Neural crest cell (in vitro differentiated cells): ENCODE measurements at regions not wholly inside any gene's neighbourhood (a gene's known extent, or its start where the extent isn't known, plus 50 kb on each side); places are given as distances from the start of the nearest gene placed in this dataset.

Experiments used
- DNase-seq: peaks from one replicate; pipeline ENCODE4 v3.0.0; 2021; ENCODE audit warnings: low read depth, mixed read lengths, low spot score
- H3K27ac Mint-ChIP-seq: one replicate; pipeline ENCODE4 v1.8.0; 2021; ENCODE audit warnings: mild to moderate bottlenecking, mixed read lengths; ENCODE audit not compliant: unreplicated experiment
- H3K27me3 Mint-ChIP-seq: 2 replicates; pipeline ENCODE4 v1.8.0; 2021; ENCODE audit warnings: low read depth, mild to moderate bottlenecking, mixed read lengths
- H3K36me3 Mint-ChIP-seq: 2 replicates; pipeline ENCODE4 v1.8.0; 2021; ENCODE audit warnings: low read depth, mild to moderate bottlenecking, mixed read lengths
- H3K4me1 Mint-ChIP-seq: 2 replicates; pipeline ENCODE4 v1.8.0; 2021; ENCODE audit warnings: mixed read lengths
- H3K4me3 Mint-ChIP-seq: one replicate; pipeline ENCODE4 v1.8.0; 2021; ENCODE audit warnings: mild to moderate bottlenecking, mixed read lengths
- H3K9me3 Mint-ChIP-seq: 2 replicates; pipeline ENCODE4 v1.8.0; 2021; ENCODE audit warnings: mixed read lengths
- TF ChIP-seq, protein P1 (sequence below): fragments of 200-600 bp; sonication (generic); conservative IDR thresholded peaks from 2 replicates; pipeline ENCODE4 v1.5.0; 2021; ENCODE audit warnings: antibody characterized with exemption, mild to moderate bottlenecking

DNA sequence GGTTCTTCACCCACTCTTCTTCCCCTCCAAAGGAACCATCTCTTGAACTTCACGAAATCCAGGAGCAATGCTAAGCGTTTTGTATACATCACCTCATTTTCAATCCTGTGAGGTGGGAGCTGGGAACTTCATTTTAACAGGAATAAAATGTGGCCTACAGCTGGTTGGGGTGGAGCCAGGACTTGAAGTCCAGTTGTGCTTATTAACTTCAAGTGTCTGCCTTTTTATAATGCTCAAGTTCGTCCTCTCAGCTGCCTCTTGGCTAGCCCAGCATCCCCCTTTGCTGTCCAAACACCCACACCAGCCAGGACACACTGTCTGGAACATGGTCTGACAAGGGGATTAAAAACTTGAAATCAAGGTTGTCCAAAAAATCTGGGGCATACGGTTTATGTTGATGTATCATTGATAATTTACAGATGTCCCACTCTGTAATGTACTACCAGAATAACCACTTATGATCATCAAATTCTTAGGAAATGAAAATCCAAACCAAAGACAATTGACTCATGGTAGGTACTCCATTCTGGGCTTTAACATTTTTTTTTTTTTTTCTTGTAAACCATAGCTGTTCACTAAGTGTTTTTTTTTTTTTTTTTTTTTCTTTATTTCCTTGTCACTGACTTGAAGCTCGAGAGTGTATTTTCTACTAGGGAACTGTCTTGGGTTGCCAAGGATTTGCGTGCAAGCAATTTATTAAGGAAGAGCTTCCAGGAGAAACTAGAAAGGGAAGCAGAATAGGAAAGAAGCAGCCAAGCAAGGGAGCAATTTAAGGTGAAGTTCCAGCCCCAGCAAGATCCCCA, 252.3 kb downstream of the EFCAB11 start:
- TF ChIP-seq, protein P1, sequence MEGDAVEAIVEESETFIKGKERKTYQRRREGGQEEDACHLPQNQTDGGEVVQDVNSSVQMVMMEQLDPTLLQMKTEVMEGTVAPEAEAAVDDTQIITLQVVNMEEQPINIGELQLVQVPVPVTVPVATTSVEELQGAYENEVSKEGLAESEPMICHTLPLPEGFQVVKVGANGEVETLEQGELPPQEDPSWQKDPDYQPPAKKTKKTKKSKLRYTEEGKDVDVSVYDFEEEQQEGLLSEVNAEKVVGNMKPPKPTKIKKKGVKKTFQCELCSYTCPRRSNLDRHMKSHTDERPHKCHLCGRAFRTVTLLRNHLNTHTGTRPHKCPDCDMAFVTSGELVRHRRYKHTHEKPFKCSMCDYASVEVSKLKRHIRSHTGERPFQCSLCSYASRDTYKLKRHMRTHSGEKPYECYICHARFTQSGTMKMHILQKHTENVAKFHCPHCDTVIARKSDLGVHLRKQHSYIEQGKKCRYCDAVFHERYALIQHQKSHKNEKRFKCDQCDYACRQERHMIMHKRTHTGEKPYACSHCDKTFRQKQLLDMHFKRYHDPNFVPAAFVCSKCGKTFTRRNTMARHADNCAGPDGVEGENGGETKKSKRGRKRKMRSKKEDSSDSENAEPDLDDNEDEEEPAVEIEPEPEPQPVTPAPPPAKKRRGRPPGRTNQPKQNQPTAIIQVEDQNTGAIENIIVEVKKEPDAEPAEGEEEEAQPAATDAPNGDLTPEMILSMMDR = no peak
- Mint-ChIP-seq H3K36me3 (no peaks in the 10 kb centered on the region), H3K4me3 (peak overlapping the region; percentile 66), H3K27me3 (no peaks in the 10 kb centered on the region), H3K4me1 (peaks cover 16% of the 10 kb centered on the region), H3K27ac (peak overlapping the region; percentile 29), H3K9me3 (peaks cover 5% of the 10 kb centered on the region)
- DNase-seq = no peak

DNA sequence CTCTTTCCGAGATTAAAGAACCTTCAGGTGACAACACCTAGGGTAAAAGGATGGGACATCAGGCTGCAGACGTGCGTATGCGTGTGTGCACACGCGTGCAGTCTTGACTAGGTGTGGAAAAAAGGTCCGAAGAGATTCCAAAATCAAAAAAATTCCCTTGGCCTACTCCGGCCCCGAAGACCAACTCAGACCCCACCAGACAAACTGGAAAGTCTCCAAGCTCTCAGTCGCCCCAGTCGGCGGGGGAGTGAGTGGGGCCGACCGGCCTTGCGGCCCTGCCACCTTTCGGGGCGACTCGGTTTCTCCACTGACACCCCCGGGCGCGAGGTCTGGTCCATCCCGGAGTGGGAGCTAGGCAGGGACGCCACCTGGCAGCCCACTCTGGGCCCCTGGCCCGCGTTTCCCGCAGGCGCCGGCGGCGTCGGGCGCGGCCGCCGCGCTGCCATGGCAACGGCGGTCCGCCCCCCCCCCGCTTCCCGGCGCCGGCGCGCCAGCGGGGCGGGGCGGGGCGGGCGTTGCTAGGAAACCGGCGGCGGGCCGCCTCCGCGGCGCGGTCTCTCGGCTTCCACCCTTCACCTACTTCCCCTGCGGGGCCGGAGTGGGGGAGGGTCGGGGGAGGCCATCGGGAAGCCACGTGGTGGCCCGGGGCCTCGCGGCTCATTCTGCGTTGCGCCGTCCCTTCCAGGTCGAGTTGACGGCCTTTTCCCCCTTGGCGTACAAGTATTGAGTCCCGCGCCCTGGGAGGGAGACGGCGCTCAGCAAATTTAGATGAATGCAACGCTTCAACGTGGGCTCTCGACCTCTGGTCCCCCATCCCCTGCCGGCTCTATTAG, 253.1 kb downstream of the EFCAB11 start:
- DNase-seq = peak; percentile 74
- Mint-ChIP-seq H3K4me1 (peaks cover 16% of the 10 kb centered on the region), H3K4me3 (peak overlapping the region; percentile 76), H3K27me3 (no peaks in the 10 kb centered on the region), H3K27ac (peak overlapping the region; percentile 29), H3K36me3 (no peaks in the 10 kb centered on the region), H3K9me3 (peaks cover 5% of the 10 kb centered on the region)
- TF ChIP-seq, protein P1 = no peak

DNA sequence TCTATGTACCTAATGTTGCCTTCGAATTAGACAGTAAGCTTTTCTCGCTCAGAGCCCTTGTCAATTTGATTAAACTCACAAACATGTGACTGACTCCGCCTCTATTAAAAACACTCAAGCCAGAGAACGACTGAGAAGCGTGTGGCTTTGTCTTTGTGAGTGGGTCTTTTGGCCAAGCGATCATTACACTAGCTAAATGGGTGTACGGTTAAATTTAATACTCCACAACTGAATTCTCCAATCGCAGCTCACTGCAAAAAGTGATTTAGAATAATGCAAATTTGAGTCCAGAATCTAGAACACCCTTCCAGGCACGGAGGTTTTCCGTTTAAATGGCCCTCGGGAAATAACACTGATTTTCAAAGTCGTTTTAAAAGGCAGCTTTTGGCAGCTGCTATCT, 253.7 kb downstream of the EFCAB11 start:
- no peaks in the 10 kb centered on the region for H3K27me3 Mint-ChIP-seq

DNA sequence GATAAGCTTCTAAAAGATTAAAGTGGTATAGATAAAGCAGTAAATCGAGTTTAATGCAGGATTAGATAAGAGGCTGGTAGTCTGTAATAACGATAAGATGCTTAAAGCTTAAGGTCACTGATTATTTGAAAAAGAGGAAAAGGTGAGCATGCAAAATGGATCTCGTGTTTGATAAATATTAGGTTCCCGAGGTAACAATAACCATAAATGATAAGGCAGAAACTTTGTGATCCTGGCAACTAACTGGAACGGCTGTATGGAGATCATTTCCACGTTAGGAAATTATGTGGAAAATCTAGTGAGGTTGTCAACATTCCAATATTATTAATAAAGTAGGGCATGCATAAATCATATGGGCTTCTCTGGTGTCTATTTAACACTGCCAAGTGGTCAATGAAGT, 255.5 kb downstream of the EFCAB11 start:
- TF ChIP-seq, protein P1 = no peak
- no peaks in the 10 kb centered on the region for H3K27me3 Mint-ChIP-seq
- peaks cover 16% of the 10 kb centered on the region for H3K4me1 Mint-ChIP-seq
- no peaks in the 10 kb centered on the region for H3K36me3 Mint-ChIP-seq
- peaks cover 5% of the 10 kb centered on the region for H3K9me3 Mint-ChIP-seq
- H3K27ac Mint-ChIP-seq = no peak overlapping the region
- H3K4me3 Mint-ChIP-seq = no peak overlapping the region
- DNase-seq = no peak

More for the DNA sequence above, 253.7 kb downstream of the EFCAB11 start:
- Mint-ChIP-seq H3K36me3 (no peaks in the 10 kb centered on the region), H3K4me1 (peaks cover 16% of the 10 kb centered on the region), H3K4me3 (peak overlapping the region; percentile 76), H3K9me3 (peaks cover 5% of the 10 kb centered on the region), H3K27ac (no peak overlapping the region)
- no peak for DNase-seq
- TF ChIP-seq, protein P1 = no peak

DNA sequence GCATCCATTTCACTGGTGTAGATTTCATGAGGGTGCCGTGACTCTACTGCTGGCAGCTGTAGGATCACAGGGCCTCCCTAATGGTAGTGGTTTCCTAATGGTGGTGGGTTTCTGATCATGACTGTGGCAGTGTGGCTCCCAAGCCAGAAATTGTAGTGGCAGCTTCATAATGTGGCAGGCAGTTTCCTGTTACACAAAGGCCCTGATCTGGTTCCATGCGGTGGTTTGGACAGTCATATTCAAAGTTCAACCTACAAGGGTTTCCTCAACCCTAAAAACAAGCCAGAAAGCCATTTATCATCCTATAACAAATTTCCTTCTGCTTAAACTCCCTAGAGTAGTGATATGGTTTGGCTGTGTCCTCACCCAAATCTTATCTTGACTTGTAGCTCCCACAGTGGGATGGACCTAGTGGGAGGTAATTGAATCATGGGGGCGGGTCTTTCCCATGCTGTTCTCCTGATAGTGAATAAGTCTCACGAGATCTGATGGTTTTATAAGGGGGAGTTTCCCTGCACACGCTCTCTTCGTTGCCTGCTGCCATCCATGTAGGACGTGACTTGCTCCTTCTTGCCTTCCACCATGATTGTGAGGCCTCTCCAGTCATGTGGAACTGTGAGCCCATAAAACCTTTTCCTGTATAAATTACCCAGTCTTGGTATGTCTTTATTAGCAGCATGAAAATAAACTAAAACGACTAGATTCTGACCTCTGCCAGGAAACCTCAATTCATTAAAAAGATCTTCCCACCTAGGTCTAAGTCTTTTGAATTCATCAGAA, 257.1 kb downstream of the EFCAB11 start:
- Mint-ChIP-seq H3K27ac (no peak overlapping the region), H3K36me3 (no peaks in the 10 kb centered on the region), H3K9me3 (no peaks in the 10 kb centered on the region), H3K4me3 (no peak overlapping the region), H3K27me3 (no peaks in the 10 kb centered on the region), H3K4me1 (peaks cover 16% of the 10 kb centered on the region)
- TF ChIP-seq, protein P1 = no peak
- DNase-seq = no peak
